CD4-positive, alpha-beta T cell (primary cell): ENCODE measurements at regions not wholly inside any gene's neighbourhood (a gene's known extent, or its start where the extent isn't known, plus 50 kb on each side); places are given as distances from the start of the nearest gene placed in this dataset.

Experiments
- ATAC-seq: fragments of 200-7000 bp; cut with Tn5 transposase; one replicate; pipeline ENCODE4 v1.10.0; 2022; ENCODE audit warnings: mild to moderate bottlenecking; ENCODE audit not compliant: poor library complexity
- CTCF ChIA-PET: fragments of 350-600 bp; sonication (Branson Sonifier 250); formaldehyde crosslinking; loops from one replicate; lab custom pipeline; 2021; ENCODE audit warnings: antibody characterized with exemption, inconsistent platforms; lab: Charles Lee
- POLR2A ChIA-PET: fragments of 350-600 bp; sonication (Branson Sonifier 250); formaldehyde crosslinking; loops from one replicate; lab custom pipeline; 2021; ENCODE audit warnings: antibody characterized with exemption, inconsistent platforms; lab: Charles Lee
- DNase-seq, 14 experiments: peaks; one replicate each; pipeline ENCODE4 v3.0.0-alpha.2; 2013 to 2020; ENCODE audit warnings: mixed read lengths in 2 of 14
- H3K27ac ChIP-seq, 2 donors: one replicate each; pipeline versions ENCODE4 v1.5.1 to v1.7.0; 2013; ENCODE audit warnings: low read length in 2 of 2, low read depth in 1 of 2, mild to moderate bottlenecking in 1 of 2
- H3K27me3 ChIP-seq, 2 experiments: 1 replicate in 1 of 2; 2 replicates in 1 of 2; pipeline versions ENCODE4 v1.6.1 to v1.7.0; 2013; ENCODE audit warnings: low read length in 2 of 2, control low read depth in 1 of 2, mild to moderate bottlenecking in 1 of 2, moderate library complexity in 1 of 2; ENCODE audit not compliant: insufficient read depth in 2 of 2, control insufficient read depth in 1 of 2
- H3K36me3 ChIP-seq: one replicate; pipeline ENCODE4 v1.6.1; 2013; ENCODE audit warnings: low read length, control low read depth; ENCODE audit not compliant: insufficient read depth
- H3K4me1 ChIP-seq: one replicate; pipeline ENCODE4 v1.6.1; 2013; ENCODE audit warnings: low read length, control low read depth; ENCODE audit not compliant: insufficient read depth
- H3K4me3 ChIP-seq: one replicate; pipeline ENCODE4 v1.5.1; 2013; ENCODE audit warnings: mild to moderate bottlenecking, low read length, moderate library complexity
- H3K9me3 ChIP-seq, 2 experiments: 1 replicate in 1 of 2; 2 replicates in 1 of 2; pipeline versions ENCODE4 v1.6.1 to v1.7.0; 2013; ENCODE audit warnings: low read length in 2 of 2, mild to moderate bottlenecking in 2 of 2, control low read depth in 1 of 2, moderate library complexity in 1 of 2; ENCODE audit not compliant: control insufficient read depth in 1 of 2, insufficient read depth in 1 of 2
- H3K27ac Mint-ChIP-seq: one replicate; pipeline ENCODE4 v1.8.0; 2020; ENCODE audit warnings: mixed read lengths
- H3K27me3 Mint-ChIP-seq: one replicate; pipeline ENCODE4 v1.8.0; 2021; ENCODE audit warnings: mixed read lengths
- H3K36me3 Mint-ChIP-seq: one replicate; pipeline ENCODE4 v1.8.0; 2021; ENCODE audit warnings: low read depth, mixed read lengths
- H3K4me1 Mint-ChIP-seq: one replicate; pipeline ENCODE4 v1.8.0; 2021; ENCODE audit warnings: low read depth, mixed read lengths
- H3K4me3 Mint-ChIP-seq: one replicate; pipeline ENCODE4 v1.8.0; 2020; ENCODE audit warnings: mild to moderate bottlenecking, mixed read lengths
- H3K9me3 Mint-ChIP-seq: one replicate; pipeline ENCODE4 v1.8.0; 2020; ENCODE audit warnings: mixed read lengths
- intact Hi-C, 2 experiments: fragments of 100-400 bp; cut with DNase I in 1 of 2; cut with micrococcal nuclease in 1 of 2; formaldehyde crosslinking; loops; one replicate each; pipeline versions ENCODE4 v1.15.1 to v1.9.0; 2023 to 2025; cut with DNase I, micrococcal nuclease
- TF ChIP-seq, protein P1 (sequence below): fragments of 200-600 bp; IDR thresholded peaks from one replicate; pipeline ENCODE4 v1.8.0; 2022; ENCODE audit warnings: antibody characterized with exemption, mild to moderate bottlenecking

DNA sequence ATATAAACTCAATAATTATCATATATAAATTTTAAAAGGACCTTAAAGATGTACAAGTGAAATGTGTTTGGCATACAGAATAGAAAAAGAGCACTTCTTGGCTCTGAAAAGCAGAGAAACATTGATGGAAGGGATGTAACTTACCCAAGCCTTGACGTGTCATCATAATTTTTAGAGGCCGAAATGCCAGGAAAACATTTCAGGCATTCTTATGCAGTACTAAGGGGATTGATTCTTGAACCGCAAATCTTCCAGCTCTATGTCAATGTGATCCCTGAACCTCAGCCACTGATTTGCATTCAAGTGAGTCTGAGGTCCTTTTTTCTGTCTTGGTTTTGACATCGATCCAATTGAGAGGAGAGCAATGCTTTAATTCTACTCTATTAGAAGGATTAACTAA lies 97.8 kb downstream of the CLDN1 start:
- no peaks in the 10 kb centered on the region for H3K4me1 Mint-ChIP-seq
- no peak overlapping the region for H3K27ac Mint-ChIP-seq
- H3K4me1 ChIP-seq = no peaks in the 10 kb centered on the region
- CTCF ChIA-PET = interaction anchor here (2.0 kb wide), 1 partner anchor 98 kb away, joined by 8 read pairs; the partner anchor contains the start of gene CLDN1
- intact Hi-C loops = no loop called here
- no peak overlapping the region for H3K4me3 Mint-ChIP-seq
- H3K4me3 ChIP-seq = no peak overlapping the region
- POLR2A ChIA-PET = interaction anchor here (0.6 kb wide), 2 partner anchors 82 to 98 kb away, joined by 3 read pairs; partner anchors contain the start of gene CLDN1
- no peaks in the 10 kb centered on the region for H3K36me3 Mint-ChIP-seq
- no peak for DNase-seq
- no peaks in the 10 kb centered on the region for H3K9me3 ChIP-seq
- ATAC-seq = no peak
- H3K36me3 ChIP-seq = no peaks in the 10 kb centered on the region
- no peaks in the 10 kb centered on the region for H3K27me3 ChIP-seq
- no peak overlapping the region for H3K27ac ChIP-seq
- H3K27me3 Mint-ChIP-seq = peaks cover 4% of the 10 kb centered on the region
- TF ChIP-seq, protein P1, sequence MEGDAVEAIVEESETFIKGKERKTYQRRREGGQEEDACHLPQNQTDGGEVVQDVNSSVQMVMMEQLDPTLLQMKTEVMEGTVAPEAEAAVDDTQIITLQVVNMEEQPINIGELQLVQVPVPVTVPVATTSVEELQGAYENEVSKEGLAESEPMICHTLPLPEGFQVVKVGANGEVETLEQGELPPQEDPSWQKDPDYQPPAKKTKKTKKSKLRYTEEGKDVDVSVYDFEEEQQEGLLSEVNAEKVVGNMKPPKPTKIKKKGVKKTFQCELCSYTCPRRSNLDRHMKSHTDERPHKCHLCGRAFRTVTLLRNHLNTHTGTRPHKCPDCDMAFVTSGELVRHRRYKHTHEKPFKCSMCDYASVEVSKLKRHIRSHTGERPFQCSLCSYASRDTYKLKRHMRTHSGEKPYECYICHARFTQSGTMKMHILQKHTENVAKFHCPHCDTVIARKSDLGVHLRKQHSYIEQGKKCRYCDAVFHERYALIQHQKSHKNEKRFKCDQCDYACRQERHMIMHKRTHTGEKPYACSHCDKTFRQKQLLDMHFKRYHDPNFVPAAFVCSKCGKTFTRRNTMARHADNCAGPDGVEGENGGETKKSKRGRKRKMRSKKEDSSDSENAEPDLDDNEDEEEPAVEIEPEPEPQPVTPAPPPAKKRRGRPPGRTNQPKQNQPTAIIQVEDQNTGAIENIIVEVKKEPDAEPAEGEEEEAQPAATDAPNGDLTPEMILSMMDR = no peak
- no peaks in the 10 kb centered on the region for H3K9me3 Mint-ChIP-seq

DNA sequence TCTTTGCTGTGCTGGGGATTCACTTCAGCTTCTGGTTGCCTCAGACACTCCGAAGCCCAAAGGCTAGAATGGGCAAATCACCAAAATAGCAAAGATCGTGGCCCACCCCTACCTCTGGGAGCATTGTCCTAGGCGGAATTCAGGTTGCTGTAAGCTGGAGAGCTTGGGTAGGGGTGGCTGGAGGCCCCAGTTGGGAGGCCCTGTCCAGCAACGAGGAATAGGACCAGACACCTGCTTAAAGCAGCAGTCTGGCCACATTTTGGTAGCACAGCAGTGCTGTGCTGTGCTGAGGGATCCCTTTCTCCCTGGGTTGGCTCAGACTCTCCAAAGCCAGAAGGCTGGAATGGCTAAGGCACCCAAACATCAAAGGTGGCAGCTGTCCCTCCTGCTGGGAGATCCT lies 99.3 kb downstream of the CLDN1 start:
- H3K9me3 Mint-ChIP-seq = no peaks in the 10 kb centered on the region
- intact Hi-C loops = no loop called here
- Histone ChIP-seq H3K27me3 (no peaks in the 10 kb centered on the region), H3K9me3 (no peaks in the 10 kb centered on the region), H3K4me1 (no peaks in the 10 kb centered on the region), H3K4me3 (no peak overlapping the region), H3K27ac (no peak overlapping the region), H3K36me3 (no peaks in the 10 kb centered on the region)
- no peaks in the 10 kb centered on the region for H3K4me1 Mint-ChIP-seq
- ChIA-PET POLR2A (no interaction called here), CTCF (no interaction called here)
- DNase-seq (no peak), ATAC-seq (no peak)
- H3K4me3 Mint-ChIP-seq = no peak overlapping the region
- no peaks in the 10 kb centered on the region for H3K36me3 Mint-ChIP-seq
- no peak overlapping the region for H3K27ac Mint-ChIP-seq
- TF ChIP-seq, protein P1 = no peak
- peaks cover under 1% of the 10 kb centered on the region for H3K27me3 Mint-ChIP-seq

DNA sequence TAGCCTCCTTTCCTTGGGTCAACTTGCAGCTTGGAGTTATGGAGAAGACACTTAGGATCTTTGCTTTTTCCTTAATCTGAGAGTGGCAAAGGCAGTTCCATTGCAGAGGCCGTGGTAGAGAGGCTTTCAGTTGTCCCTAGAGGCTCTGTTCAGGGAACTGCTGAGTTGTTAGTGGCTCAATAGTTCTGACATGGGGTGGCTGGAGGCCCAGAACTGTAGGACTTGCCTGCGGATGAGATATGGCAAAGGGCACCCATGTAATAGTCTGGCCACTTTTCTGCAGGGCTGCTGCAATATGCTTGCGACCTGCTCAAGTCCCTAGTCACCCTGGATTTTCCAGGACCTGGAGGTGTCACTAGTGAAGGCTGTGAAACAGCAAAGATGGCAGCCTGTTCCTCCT lies 99.9 kb downstream of the CLDN1 start:
- H3K4me1 ChIP-seq = no peaks in the 10 kb centered on the region
- H3K27ac Mint-ChIP-seq = no peak overlapping the region
- H3K27ac ChIP-seq = no peak overlapping the region
- no peak for ATAC-seq
- H3K4me3 Mint-ChIP-seq = no peak overlapping the region
- POLR2A ChIA-PET = no interaction called here
- DNase-seq = no peak
- H3K9me3 Mint-ChIP-seq = no peaks in the 10 kb centered on the region
- H3K27me3 ChIP-seq = no peaks in the 10 kb centered on the region
- no peaks in the 10 kb centered on the region for H3K9me3 ChIP-seq
- intact Hi-C loops = no loop called here
- CTCF ChIA-PET = no interaction called here
- H3K27me3 Mint-ChIP-seq = no peaks in the 10 kb centered on the region
- H3K36me3 Mint-ChIP-seq = no peaks in the 10 kb centered on the region
- no peaks in the 10 kb centered on the region for H3K4me1 Mint-ChIP-seq
- H3K36me3 ChIP-seq = no peaks in the 10 kb centered on the region
- TF ChIP-seq, protein P1 = no peak
- H3K4me3 ChIP-seq = no peak overlapping the region
